Stomach (tissue), 8 donors: ENCODE measurements at regions not wholly inside any gene's neighbourhood (a gene's known extent, or its start where the extent isn't known, plus 50 kb on each side); places are given as distances from the start of the nearest gene placed in this dataset.
A peak's percentile ranks its signal among the peaks of the same experiment; 100 is the strongest.

Source experiments
- DNase-seq, 2 donors: peaks; one replicate each; pipeline versions ENCODE4 v3.0.0 to v3.0.0-alpha.2; 2013 to 2019
- H3K27ac ChIP-seq, 5 donors: fragments of 200-600 bp in 4 of 5; sonication (generic) in 4 of 5; one replicate each; pipeline ENCODE4 v1.5.1; 2013 to 2019; ENCODE audit warnings: mild to moderate bottlenecking in 1 of 5, moderate library complexity in 1 of 5
- H3K27me3 ChIP-seq, 3 donors: fragments of 200-600 bp; sonication (generic); one replicate each; pipeline ENCODE4 v1.5.1; 2017 to 2019; ENCODE audit warnings: mixed run types in 1 of 3
- H3K36me3 ChIP-seq, 4 donors: fragments of 200-600 bp; sonication (generic); 1 replicate in 3 of 4; 2 replicates in 1 of 4; pipeline ENCODE4 v1.5.1; 2016 to 2019
- H3K4me1 ChIP-seq, 4 donors: fragments of 200-600 bp; sonication (generic); one replicate each; pipeline ENCODE4 v1.5.1; 2016 to 2019
- H3K4me3 ChIP-seq, 4 donors: fragments of 200-600 bp; sonication (generic) in 3 of 4; one replicate each; pipeline ENCODE4 v1.5.1; 2016 to 2019; ENCODE audit warnings: mild to moderate bottlenecking in 1 of 4
- H3K9me3 ChIP-seq, 4 donors: fragments of 200-600 bp; sonication (generic); one replicate each; pipeline ENCODE4 v1.5.1; 2016 to 2019
- CTCF ChIP-seq, 7 experiments: fragments of 450-650 bp in 4 of 7; fragments of 200-600 bp in 3 of 7; sonication (generic) in 3 of 7; IDR thresholded peaks; one replicate each; pipeline ENCODE4 v1.5.1; 2016 to 2019; ENCODE audit warnings: antibody characterized with exemption in 7 of 7, control low read depth in 2 of 7, mild to moderate bottlenecking in 1 of 7
- EP300 ChIP-seq: sonication (generic); formaldehyde crosslinking; IDR thresholded peaks from one replicate; pipeline ENCODE4 v1.6.1; 2017; ENCODE audit warnings: antibody characterized with exemption
- POLR2A ChIP-seq, 4 donors: fragments of 450-650 bp; IDR thresholded peaks; one replicate each; pipeline ENCODE4 v1.6.1; 2016; ENCODE audit warnings: antibody characterized with exemption in 4 of 4, control low read depth in 2 of 4, mild to moderate bottlenecking in 1 of 4, moderate library complexity in 1 of 4
- POLR2AphosphoS5 ChIP-seq, 3 donors: sonication (generic); formaldehyde crosslinking; IDR thresholded peaks; one replicate each; pipeline ENCODE4 v1.6.1; 2016; ENCODE audit warnings: antibody characterized with exemption in 3 of 3
- WGBS, 5 donors: extraction: QIAGEN DNeasy Blood & Tissue Kit in 3 of 5; methylation state at CpG; one replicate each; pipeline versions ENCODE4 v1.1.5 to v1.1.7; 2013 to 2018; 5-methylcytosine and 5-hydroxymethylcytosine counted together
- intact Hi-C: fragments of 100-400 bp; cut with DNase I; formaldehyde crosslinking; loops from one replicate; pipeline ENCODE4 v1.15.1; 2023; ENCODE audit warnings: low total_unique reads
- donor health status: healthy with polysubstance abuse.
- donor health status: Bipolar disorder and iron deficiency.
- donor health status: healthy.

DNA sequence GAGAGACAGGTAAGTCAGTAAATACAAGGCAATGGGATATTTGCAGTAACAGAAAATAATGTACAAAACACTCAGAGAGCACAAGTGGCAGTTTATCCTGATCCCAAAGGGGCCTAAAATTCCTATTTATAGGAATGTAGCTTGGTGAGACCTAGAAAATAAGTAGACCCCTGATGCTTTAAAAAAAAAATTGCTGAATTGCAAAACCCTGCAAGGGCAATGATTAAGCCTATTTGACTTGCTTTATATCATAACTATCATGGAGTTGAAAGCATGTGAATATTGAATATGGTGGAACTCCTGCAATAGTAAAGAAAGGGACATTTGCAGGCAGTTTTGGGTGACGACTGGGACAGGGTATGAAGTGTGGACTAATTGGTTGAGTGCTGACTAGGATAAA lies 101.9 kb upstream of the C1orf21 start:
- Histone ChIP-seq H3K4me3 (no peak overlapping the region), H3K9me3 (no peaks in the 10 kb centered on the region), H3K36me3 (no peaks in the 10 kb centered on the region), H3K27me3 (no peaks in the 10 kb centered on the region), H3K4me1 (peaks cover 0 to 14% (median 5%) of the 10 kb centered on the region in 4 donors), H3K27ac (peak overlapping the region in 2 of 5 donors; percentile 14 to 62)
- no peak for DNase-seq
- TF ChIP-seq EP300, result no peak
- no peak for TF ChIP-seq POLR2AphosphoS5 (IDR thresholded peaks at IDR 0.05)
- TF ChIP-seq POLR2A (IDR thresholded peaks at IDR 0.05), result no peak
- no peak for TF ChIP-seq CTCF (IDR thresholded peaks at IDR 0.05)
- 79 to 100% (median 85%) methylated on average over 1 of the region's 1 CpG for WGBS, 5 donors
- intact Hi-C loops, result no loop called here

- Histone ChIP-seq H3K4me1 (peaks cover 0 to 14% (median 5%) of the 10 kb centered on the region in 4 donors), H3K27ac (peak overlapping the region in 1 of 5 donors; percentile 8), H3K27me3 (no peaks in the 10 kb centered on the region), H3K9me3 (no peaks in the 10 kb centered on the region), H3K4me3 (no peak overlapping the region), H3K36me3 (no peaks in the 10 kb centered on the region)
- intact Hi-C loops, result no loop called here
- TF ChIP-seq POLR2AphosphoS5 (IDR thresholded peaks at IDR 0.05) (no peak), POLR2A (IDR thresholded peaks at IDR 0.05) (no peak), CTCF (IDR thresholded peaks at IDR 0.05) (no peak), EP300 (no peak)
- WGBS, 5 donors, result 54 to 78% (median 64%) methylated on average over 4 of the region's 4 CpGs
- no peak for DNase-seq
Observed at GRCh38 chr1:184285401-184286087, 101.3 kb upstream of the C1orf21 start.

DNA sequence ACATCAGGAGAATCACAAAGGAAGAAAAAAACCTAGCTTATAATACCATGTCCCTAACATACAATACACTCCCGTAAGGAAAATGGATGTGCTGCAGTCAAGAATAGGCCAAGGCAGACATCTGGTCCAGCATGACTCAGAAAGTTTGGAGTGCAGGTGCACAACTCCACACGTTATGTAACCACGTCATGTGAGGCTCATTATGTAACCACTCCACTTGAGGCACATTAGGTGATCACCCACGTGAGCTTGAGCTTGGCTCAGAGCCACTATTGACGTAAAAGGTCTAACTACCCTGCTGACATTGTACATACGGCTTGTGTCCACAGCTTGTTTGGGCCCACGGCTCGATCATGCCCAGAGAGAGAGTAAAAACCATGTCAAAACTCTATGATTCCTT lies 99.8 kb upstream of the C1orf21 start:
- peak in 1 of 2 donors; percentile 49 for DNase-seq
- Histone ChIP-seq H3K9me3 (no peaks in the 10 kb centered on the region), H3K27ac (peak overlapping the region in 1 of 5 donors; percentile 33), H3K4me1 (peaks cover 0 to 14% (median 5%) of the 10 kb centered on the region in 4 donors), H3K27me3 (no peaks in the 10 kb centered on the region), H3K36me3 (no peaks in the 10 kb centered on the region), H3K4me3 (no peak overlapping the region)
- intact Hi-C loops, result no loop called here
- TF ChIP-seq EP300 (peak; percentile 66), CTCF (IDR thresholded peaks at IDR 0.05) (no peak), POLR2A (IDR thresholded peaks at IDR 0.05) (no peak), POLR2AphosphoS5 (IDR thresholded peaks at IDR 0.05) (peak in 1 of 3 donors; percentile 28)
- WGBS, 5 donors, result 69 to 83% (median 75%) methylated on average over 7 to 8 of the region's 8 CpGs

DNA sequence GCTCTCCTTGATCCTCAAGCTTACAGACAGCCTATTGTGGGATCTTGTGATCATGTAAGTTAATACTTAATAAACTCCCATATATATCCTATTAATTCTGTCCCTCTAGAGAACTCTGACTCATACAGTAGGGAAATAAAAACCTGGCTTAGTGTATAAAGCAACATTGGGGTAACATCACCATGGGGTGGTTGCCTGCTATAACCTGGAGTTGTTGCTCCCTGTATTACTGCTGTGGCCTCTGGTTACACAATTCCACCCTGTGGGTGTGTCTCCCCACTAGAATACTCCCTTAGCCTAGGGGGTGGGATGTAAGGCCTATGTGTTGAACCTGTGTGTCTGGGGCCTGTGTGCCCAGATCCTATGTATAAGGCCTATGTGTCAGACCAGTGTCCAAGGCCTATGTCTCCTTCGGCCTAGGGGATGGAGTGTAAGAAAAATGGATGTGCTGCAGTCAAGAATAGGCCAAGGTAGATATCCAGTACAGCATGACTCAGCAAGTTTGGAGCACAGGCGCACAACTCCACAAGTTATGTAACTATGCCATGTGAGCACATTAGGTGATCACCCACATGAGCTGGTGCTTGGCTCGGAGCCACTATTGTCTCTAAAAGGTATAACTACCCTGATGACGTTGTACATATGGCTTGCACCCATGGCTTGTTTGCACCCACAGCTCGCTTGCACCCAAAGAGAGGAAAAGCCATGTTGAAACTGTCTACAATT lies 96.8 kb upstream of the C1orf21 start:
- DNase-seq, result no peak
- intact Hi-C loops, result no loop called here
- Histone ChIP-seq H3K4me3 (no peak overlapping the region), H3K4me1 (no peaks in the 10 kb centered on the region), H3K27ac (no peak overlapping the region), H3K27me3 (no peaks in the 10 kb centered on the region), H3K36me3 (no peaks in the 10 kb centered on the region), H3K9me3 (no peaks in the 10 kb centered on the region)
- no peak for TF ChIP-seq POLR2A (IDR thresholded peaks at IDR 0.05)
- TF ChIP-seq EP300, result no peak
- TF ChIP-seq CTCF (IDR thresholded peaks at IDR 0.05), result no peak
- TF ChIP-seq POLR2AphosphoS5 (IDR thresholded peaks at IDR 0.05), result no peak
- WGBS, 5 donors, result 79 to 89% (median 84%) methylated on average over 5 of the region's 5 CpGs
